GM10266 (cell line): ENCODE measurements at regions not wholly inside any gene's neighbourhood (a gene's known extent, or its start where the extent isn't known, plus 50 kb on each side); places are given as distances from the start of the nearest gene placed in this dataset.

ENCODE experiments used
- DNase-seq: peaks from one replicate; pipeline ENCODE4 v3.0.0; 2012; ENCODE audit errors: extremely low spot score
- CTCF ChIP-seq: IDR thresholded peaks from 2 replicates; pipeline ENCODE4 v1.5.1; 2012; ENCODE audit warnings: mild to moderate bottlenecking, low read depth; ENCODE audit not compliant: control insufficient read depth, insufficient read depth; ENCODE audit errors: missing control alignments

GRCh38 chr16:82400046-82400445 is 226.7 kb upstream of the CDH13 start:
- no peak for DNase-seq
- no peak for TF ChIP-seq CTCF

- no peak for DNase-seq
- TF ChIP-seq CTCF: no peak
Measured at GRCh38 chr16:82396509-82396908, 226.5 kb upstream of the MPHOSPH6 start.

- no peak for TF ChIP-seq CTCF
- no peak for DNase-seq
Measured at GRCh38 chr16:82395212-82395611, 225.2 kb upstream of the MPHOSPH6 start.

GRCh38 chr16:82391690-82392089 is 221.7 kb upstream of the MPHOSPH6 start:
- TF ChIP-seq CTCF: no peak
- DNase-seq: no peak

GRCh38 chr16:82389956-82390650 is 220.1 kb upstream of the MPHOSPH6 start:
- DNase-seq: no peak
- TF ChIP-seq CTCF: no peak

- no peak for TF ChIP-seq CTCF
- DNase-seq: no peak
Measured at GRCh38 chr16:82386761-82387160, 216.7 kb upstream of the MPHOSPH6 start.

GRCh38 chr16:82384949-82385348 is 214.9 kb upstream of the MPHOSPH6 start:
- DNase-seq: no peak
- TF ChIP-seq CTCF: no peak
